ENCODE measurements at regions not wholly inside any gene's neighbourhood (a gene's known extent, or its start where the extent isn't known, plus 50 kb on each side); places are given as distances from the start of the nearest gene placed in this dataset.

- TF ChIP-seq, protein P1, sequence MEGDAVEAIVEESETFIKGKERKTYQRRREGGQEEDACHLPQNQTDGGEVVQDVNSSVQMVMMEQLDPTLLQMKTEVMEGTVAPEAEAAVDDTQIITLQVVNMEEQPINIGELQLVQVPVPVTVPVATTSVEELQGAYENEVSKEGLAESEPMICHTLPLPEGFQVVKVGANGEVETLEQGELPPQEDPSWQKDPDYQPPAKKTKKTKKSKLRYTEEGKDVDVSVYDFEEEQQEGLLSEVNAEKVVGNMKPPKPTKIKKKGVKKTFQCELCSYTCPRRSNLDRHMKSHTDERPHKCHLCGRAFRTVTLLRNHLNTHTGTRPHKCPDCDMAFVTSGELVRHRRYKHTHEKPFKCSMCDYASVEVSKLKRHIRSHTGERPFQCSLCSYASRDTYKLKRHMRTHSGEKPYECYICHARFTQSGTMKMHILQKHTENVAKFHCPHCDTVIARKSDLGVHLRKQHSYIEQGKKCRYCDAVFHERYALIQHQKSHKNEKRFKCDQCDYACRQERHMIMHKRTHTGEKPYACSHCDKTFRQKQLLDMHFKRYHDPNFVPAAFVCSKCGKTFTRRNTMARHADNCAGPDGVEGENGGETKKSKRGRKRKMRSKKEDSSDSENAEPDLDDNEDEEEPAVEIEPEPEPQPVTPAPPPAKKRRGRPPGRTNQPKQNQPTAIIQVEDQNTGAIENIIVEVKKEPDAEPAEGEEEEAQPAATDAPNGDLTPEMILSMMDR (conservative IDR thresholded peaks at IDR 0.05; ENCODE audit: low read depth in 2 of 2), result no peak
- TF ChIP-seq CREB1 (CRISPR knock-in tag; IDR thresholded peaks at IDR 0.05; ENCODE audit: low read depth) (no peak), NANOG (IDR thresholded peaks at IDR 0.05; ENCODE audit: borderline replicate concordance) (no peak), ZNF114 (CRISPR knock-in tag; IDR thresholded peaks at IDR 0.05) (no peak)
These were observed 89.8 kb upstream of the MYCBP2 start (continued) for GRCh38 chr13:77416666-77417212.

GRCh38 chr13:77415253-77416071, 88.6 kb upstream of the MYCBP2 start:
- no peak overlapping the region for H3K4me2 ChIP-seq
- peaks cover 9% of the 10 kb centered on the region for H3K4me1 ChIP-seq (ENCODE audit: insufficient read depth)
- no peaks in the 10 kb centered on the region; the same call in 2 of the 3 replicates for H3K9me3 Mint-ChIP-seq
- H3K36me3 ChIP-seq (ENCODE audit: insufficient read depth), result no peaks in the 10 kb centered on the region
- H3K27ac Mint-ChIP-seq, result peak overlapping the region; percentile 67; the same call in 1 of the 2 replicates
- no peaks in the 10 kb centered on the region for H3F3A ChIP-seq (replicated peaks; ENCODE audit: low read depth)
- peak overlapping the region; percentile 45; the same call in 1 of the 2 replicates for H2AFZ ChIP-seq
- no peak overlapping the region for H3K27ac ChIP-seq (ENCODE audit: low read depth)
- H3K27me3 Mint-ChIP-seq (ENCODE audit: insufficient read depth, low read depth, poor library complexity), result peaks cover 3% of the 10 kb centered on the region
- peaks cover 9% of the 10 kb centered on the region; the same call in 2 of the 3 replicates for H3K4me1 Mint-ChIP-seq
- ATAC-seq (no peak), DNase-seq (ENCODE audit: low spot score) (no peak)
- H3K36me3 Mint-ChIP-seq (ENCODE audit: low read depth), result no peaks in the 10 kb centered on the region
- no peaks in the 10 kb centered on the region for H3K79me2 ChIP-seq (replicated peaks; ENCODE audit: insufficient read depth)
- H4K20me1 ChIP-seq (replicated peaks; ENCODE audit: insufficient read depth), result no peaks in the 10 kb centered on the region
- H3K9me2 ChIP-seq (ENCODE audit: insufficient read depth), result no peaks in the 10 kb centered on the region; the same call in 1 of the 2 replicates
- no peaks in the 10 kb centered on the region for H3K27me3 ChIP-seq (ENCODE audit: insufficient read depth)
- H3K4me3 ChIP-seq, result no peak overlapping the region
- no peak overlapping the region for H3K4me3 Mint-ChIP-seq
- TF ChIP-seq CREB1 (CRISPR knock-in tag; IDR thresholded peaks at IDR 0.05; ENCODE audit: low read depth), result no peak
- no peak for TF ChIP-seq EZH2 (IDR thresholded peaks at IDR 0.05; ENCODE audit: low read depth, unreplicated experiment)
- no peak for TF ChIP-seq EZH2phosphoT487 (IDR thresholded peaks at IDR 0.05; ENCODE audit: unreplicated experiment)
- TF ChIP-seq ZNF462 (CRISPR knock-in tag; IDR thresholded peaks at IDR 0.05), result no peak
- TF ChIP-seq ETS1 (IDR thresholded peaks at IDR 0.05), result no peak
- TF ChIP-seq, protein P1 (conservative IDR thresholded peaks at IDR 0.05; ENCODE audit: low read depth in 2 of 2), result no peak
- TF ChIP-seq JUNB (IDR thresholded peaks at IDR 0.05; ENCODE audit: unreplicated experiment), result no peak
- no peak for TF ChIP-seq POLR2AphosphoS5 (IDR thresholded peaks at IDR 0.05; ENCODE audit: low read depth)
- TF ChIP-seq ZNF114 (CRISPR knock-in tag; IDR thresholded peaks at IDR 0.05), result no peak
- no peak for TF ChIP-seq NANOG (IDR thresholded peaks at IDR 0.05; ENCODE audit: borderline replicate concordance)
- no peak for TF ChIP-seq STAT1 (IDR thresholded peaks at IDR 0.05; ENCODE audit: unreplicated experiment)
